Natural killer cell treated with Interleukin-12 subunit alpha and Interleukin-12 subunit beta and Interleukin-15 and Interleukin-18, amount 100 ng/mL, for 72 hours (primary cell): ENCODE measurements at regions not wholly inside any gene's neighbourhood (a gene's known extent, or its start where the extent isn't known, plus 50 kb on each side); places are given as distances from the start of the nearest gene placed in this dataset.
"Not testable (repeated sequence)": the region's sequence is repeated elsewhere in the genome, so short reads cannot be mapped to it uniquely, and the experiment has no call there.

ENCODE experiments used
- ATAC-seq, 2 donors: fragments of 150-1000 bp; cut with Tn5 transposase in 1 of 2; sonication (Bioruptor Pico), chemical (Tn5 transposase) in 1 of 2; 2 replicates each; pipeline ENCODE4 v1.10.0; 2021
- DNase-seq: peaks from one replicate; pipeline ENCODE4 v3.0.0; 2022; ENCODE audit warnings: low spot score
- H3K27ac Mint-ChIP-seq, 2 donors: 1 replicate in 1 of 2; 2 replicates in 1 of 2; pipeline ENCODE4 v1.8.0; 2022; ENCODE audit warnings: mixed read lengths in 2 of 2, mild to moderate bottlenecking in 1 of 2, moderate library complexity in 1 of 2
- H3K27me3 Mint-ChIP-seq, 2 donors: 1 replicate in 1 of 2; 2 replicates in 1 of 2; pipeline ENCODE4 v1.8.0; 2022; ENCODE audit warnings: mixed read lengths in 2 of 2
- H3K36me3 Mint-ChIP-seq: one replicate; pipeline ENCODE4 v1.8.0; 2022; ENCODE audit warnings: mixed read lengths
- H3K4me1 Mint-ChIP-seq, 2 donors: 1 replicate in 1 of 2; 2 replicates in 1 of 2; pipeline ENCODE4 v1.8.0; 2022; ENCODE audit warnings: low read depth in 2 of 2, mixed read lengths in 2 of 2, mild to moderate bottlenecking in 1 of 2
- H3K4me3 Mint-ChIP-seq: one replicate; pipeline ENCODE4 v1.8.0; 2022; ENCODE audit warnings: mixed read lengths
- H3K9me3 Mint-ChIP-seq: 2 replicates; pipeline ENCODE4 v1.8.0; 2022; ENCODE audit warnings: mixed read lengths

GRCh38 chr1:220942278-220942677 is 63.0 kb downstream of the HLX start:
- peaks cover 5% of the 10 kb centered on the region for H3K36me3 Mint-ChIP-seq
- ATAC-seq (no peak), DNase-seq (no peak)
- H3K4me3 Mint-ChIP-seq: no peak overlapping the region
- H3K27ac Mint-ChIP-seq: no peak overlapping the region
- H3K27me3 Mint-ChIP-seq: no peaks in the 10 kb centered on the region
- H3K9me3 Mint-ChIP-seq: peaks cover 5% of the 10 kb centered on the region
- H3K4me1 Mint-ChIP-seq: no peaks in the 10 kb centered on the region

DNA sequence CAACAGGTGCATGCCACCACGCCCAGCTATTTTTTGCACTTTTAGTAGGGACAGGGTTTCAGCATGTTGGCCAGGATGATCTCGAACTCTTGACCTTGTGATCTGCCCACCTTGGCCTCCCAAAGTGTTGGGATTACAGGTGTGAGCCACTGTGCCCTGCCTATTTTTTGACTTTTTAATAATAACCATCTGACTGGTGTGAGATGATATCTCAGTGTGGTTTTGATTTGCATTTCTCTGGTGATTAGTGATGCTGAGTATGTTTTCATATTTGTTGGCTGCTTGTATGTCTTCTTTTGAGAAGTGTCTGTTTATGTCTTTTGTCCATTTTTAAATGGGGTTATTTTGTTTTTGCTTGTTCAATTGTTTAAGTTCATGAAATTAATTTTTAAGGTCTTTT is 63.7 kb downstream of the HLX start:
- H3K27me3 Mint-ChIP-seq, H3K36me3 Mint-ChIP-seq, H3K4me3 Mint-ChIP-seq, H3K27ac Mint-ChIP-seq, H3K9me3 Mint-ChIP-seq, ATAC-seq, H3K4me1 Mint-ChIP-seq, DNase-seq: not testable (repeated sequence)

DNA sequence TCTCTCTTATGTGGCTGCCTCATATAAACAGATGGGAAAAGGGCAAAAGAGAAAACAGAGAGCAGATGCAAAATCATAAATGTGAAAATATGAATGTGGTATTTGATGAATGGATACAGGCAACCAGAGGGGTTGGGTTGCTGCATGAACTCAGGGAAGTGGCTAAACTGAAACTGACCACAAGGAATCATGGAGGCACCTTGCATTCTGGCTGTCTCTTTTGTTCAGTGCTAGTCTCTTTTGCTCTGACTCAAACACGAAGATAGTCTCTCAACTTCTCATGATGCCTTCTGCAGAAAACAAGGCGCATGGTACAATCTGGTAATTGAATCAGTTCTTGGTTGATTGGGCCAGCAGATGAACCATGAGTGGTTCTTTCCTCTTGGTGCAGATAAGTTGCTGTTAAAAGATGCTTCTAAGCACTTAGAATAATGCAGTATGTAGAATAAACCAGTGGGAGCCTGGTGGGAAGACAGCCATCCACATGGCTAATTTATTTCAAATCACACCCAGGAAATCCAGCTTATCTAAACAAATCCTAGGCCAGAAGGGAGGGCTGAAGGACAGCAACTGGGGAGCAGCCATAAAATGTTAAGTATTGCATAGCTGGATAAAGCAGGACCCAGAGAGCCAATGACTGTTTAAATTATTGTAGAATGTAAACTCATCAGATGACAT is 64.2 kb downstream of the HLX start:
- DNase-seq (no peak), ATAC-seq (no peak)
- H3K4me3 Mint-ChIP-seq: no peak overlapping the region
- H3K36me3 Mint-ChIP-seq: peaks cover 5% of the 10 kb centered on the region
- H3K27ac Mint-ChIP-seq: no peak overlapping the region
- peaks cover 5% of the 10 kb centered on the region for H3K9me3 Mint-ChIP-seq
- H3K27me3 Mint-ChIP-seq: no peaks in the 10 kb centered on the region
- no peaks in the 10 kb centered on the region for H3K4me1 Mint-ChIP-seq

DNA sequence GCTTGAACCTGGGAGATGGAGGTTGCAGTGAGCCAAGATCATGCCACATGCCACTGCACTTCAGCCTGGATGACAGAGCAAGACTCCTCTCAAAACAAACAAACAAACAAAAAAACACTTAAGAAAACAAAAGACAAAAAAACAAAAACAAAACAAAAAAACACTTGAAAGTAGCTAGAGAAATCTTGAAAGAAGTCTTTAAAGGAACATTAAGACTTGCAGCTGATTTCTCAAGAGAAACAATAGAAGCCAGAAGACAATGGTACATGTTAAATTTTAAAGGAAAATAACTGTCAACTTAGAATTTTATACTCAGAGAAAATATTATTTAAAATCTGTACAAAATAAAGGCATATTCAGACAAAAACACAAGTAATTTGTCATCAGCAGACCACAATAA is 71.3 kb downstream of the HLX start:
- no peak for DNase-seq
- ATAC-seq: no peak
- H3K36me3 Mint-ChIP-seq: peaks cover 12% of the 10 kb centered on the region

GRCh38 chr1:220952961-220953643 is 73.9 kb downstream of the HLX start:
- Mint-ChIP-seq H3K4me3 (no peak overlapping the region), H3K27ac (no peak overlapping the region), H3K36me3 (peaks cover 12% of the 10 kb centered on the region), H3K4me1 (no peaks in the 10 kb centered on the region), H3K9me3 (peaks cover 9% of the 10 kb centered on the region), H3K27me3 (no peaks in the 10 kb centered on the region)
- no peak for ATAC-seq
- DNase-seq: no peak

More for the DNA sequence above, 71.3 kb downstream of the HLX start:
- no peak overlapping the region for H3K27ac Mint-ChIP-seq
- no peaks in the 10 kb centered on the region for H3K27me3 Mint-ChIP-seq
- no peaks in the 10 kb centered on the region for H3K4me1 Mint-ChIP-seq
- H3K9me3 Mint-ChIP-seq: peaks cover 12% of the 10 kb centered on the region
- H3K4me3 Mint-ChIP-seq: no peak overlapping the region

DNA sequence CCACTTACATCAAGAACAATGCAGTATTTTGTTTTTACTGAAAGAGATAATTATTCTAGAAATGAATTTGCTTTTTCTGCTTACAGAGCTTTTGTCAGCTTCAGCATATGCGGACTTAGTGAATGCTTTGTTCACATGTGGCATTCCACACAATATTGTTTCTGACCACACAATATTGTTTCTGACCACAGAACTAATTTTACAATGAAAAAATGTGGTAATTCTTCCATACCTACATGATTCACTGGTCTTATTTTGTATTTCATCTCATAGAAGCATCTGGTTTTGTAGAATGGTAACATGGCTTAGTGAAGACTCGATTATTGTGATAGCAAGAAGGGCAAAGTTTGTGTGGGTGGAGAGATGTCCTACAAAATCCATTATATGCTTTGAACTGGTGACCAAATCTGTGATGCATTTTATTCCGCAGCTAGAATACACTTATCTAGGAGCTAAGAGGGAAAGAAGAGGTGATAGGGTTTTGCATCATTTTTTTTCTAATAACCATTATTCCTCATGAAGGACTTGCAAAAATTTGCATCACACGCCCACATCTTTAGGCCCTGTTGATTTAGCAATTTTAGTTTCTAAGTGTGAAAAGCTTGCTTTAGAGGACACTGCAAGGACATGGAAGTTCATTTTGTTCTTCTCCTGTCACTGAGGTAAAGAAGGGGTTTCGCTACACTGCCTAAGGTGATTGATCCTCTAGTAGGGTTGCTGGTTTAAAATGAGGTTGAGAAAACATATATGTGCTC is 75.3 kb downstream of the HLX start:
- no peak for DNase-seq
- Mint-ChIP-seq H3K27me3 (no peaks in the 10 kb centered on the region), H3K4me3 (no peak overlapping the region), H3K36me3 (peaks cover 12% of the 10 kb centered on the region), H3K4me1 (no peaks in the 10 kb centered on the region), H3K9me3 (peaks cover 18% of the 10 kb centered on the region), H3K27ac (no peak overlapping the region)
- no peak for ATAC-seq

- H3K4me1 Mint-ChIP-seq: no peaks in the 10 kb centered on the region
- peaks cover 5% of the 10 kb centered on the region for H3K36me3 Mint-ChIP-seq
- DNase-seq (no peak), ATAC-seq (no peak)
- H3K9me3 Mint-ChIP-seq: peaks cover 18% of the 10 kb centered on the region
- no peak overlapping the region for H3K27ac Mint-ChIP-seq
- no peaks in the 10 kb centered on the region for H3K27me3 Mint-ChIP-seq
- H3K4me3 Mint-ChIP-seq: no peak overlapping the region
These were observed 75.9 kb downstream of the HLX start for GRCh38 chr1:220955116-220955515.

GRCh38 chr1:220956501-220957232 is 77.4 kb downstream of the HLX start:
- Mint-ChIP-seq H3K27ac (no peak overlapping the region), H3K4me3 (no peak overlapping the region), H3K4me1 (no peaks in the 10 kb centered on the region), H3K27me3 (no peaks in the 10 kb centered on the region), H3K9me3 (peaks cover 15% of the 10 kb centered on the region), H3K36me3 (no peaks in the 10 kb centered on the region)
- DNase-seq (no peak), ATAC-seq (no peak)

DNA sequence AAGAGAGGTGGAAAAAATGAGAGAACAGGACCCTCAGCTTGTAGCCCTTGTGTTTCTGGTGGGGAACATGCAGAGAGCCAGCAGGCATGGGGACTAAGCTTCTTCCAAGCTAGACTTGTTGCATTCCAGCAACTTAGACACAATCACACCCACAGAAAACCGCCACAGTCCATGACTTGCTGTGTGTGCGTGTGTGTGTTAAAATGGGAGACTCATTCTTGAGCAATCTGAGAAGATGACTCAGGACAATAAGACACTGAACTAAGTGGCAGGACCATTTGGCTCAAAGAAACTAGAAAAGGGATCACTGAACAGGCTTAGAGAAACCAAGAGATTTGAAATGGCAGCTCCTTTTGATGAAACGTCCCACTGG is 78.0 kb downstream of the HLX start:
- Mint-ChIP-seq H3K9me3 (peaks cover 15% of the 10 kb centered on the region), H3K27ac (no peak overlapping the region), H3K4me3 (no peak overlapping the region), H3K27me3 (no peaks in the 10 kb centered on the region), H3K4me1 (no peaks in the 10 kb centered on the region), H3K36me3 (no peaks in the 10 kb centered on the region)
- DNase-seq: no peak
- ATAC-seq: no peak

GRCh38 chr1:220958234-220958633 is 79.0 kb downstream of the HLX start:
- DNase-seq: no peak
- no peaks in the 10 kb centered on the region for H3K27me3 Mint-ChIP-seq
- no peak overlapping the region for H3K4me3 Mint-ChIP-seq
- H3K9me3 Mint-ChIP-seq: peaks cover 12% of the 10 kb centered on the region
- no peak overlapping the region for H3K27ac Mint-ChIP-seq
- H3K4me1 Mint-ChIP-seq: no peaks in the 10 kb centered on the region
- no peaks in the 10 kb centered on the region for H3K36me3 Mint-ChIP-seq
- no peak for ATAC-seq

- Mint-ChIP-seq H3K36me3 (no peaks in the 10 kb centered on the region), H3K4me1 (no peaks in the 10 kb centered on the region), H3K9me3 (peaks cover 12% of the 10 kb centered on the region), H3K4me3 (no peak overlapping the region), H3K27ac (no peak overlapping the region), H3K27me3 (no peaks in the 10 kb centered on the region)
- ATAC-seq (no peak), DNase-seq (no peak)
These were observed 82.9 kb downstream of the HLX start for GRCh38 chr1:220962031-220962751.

- Mint-ChIP-seq H3K4me1 (no peaks in the 10 kb centered on the region), H3K36me3 (no peaks in the 10 kb centered on the region), H3K27me3 (no peaks in the 10 kb centered on the region), H3K27ac (no peak overlapping the region), H3K9me3 (peaks cover 3% of the 10 kb centered on the region), H3K4me3 (no peak overlapping the region)
- no peak for ATAC-seq
- no peak for DNase-seq
These were observed 86.8 kb downstream of the HLX start for GRCh38 chr1:220966041-220966440.

DNA sequence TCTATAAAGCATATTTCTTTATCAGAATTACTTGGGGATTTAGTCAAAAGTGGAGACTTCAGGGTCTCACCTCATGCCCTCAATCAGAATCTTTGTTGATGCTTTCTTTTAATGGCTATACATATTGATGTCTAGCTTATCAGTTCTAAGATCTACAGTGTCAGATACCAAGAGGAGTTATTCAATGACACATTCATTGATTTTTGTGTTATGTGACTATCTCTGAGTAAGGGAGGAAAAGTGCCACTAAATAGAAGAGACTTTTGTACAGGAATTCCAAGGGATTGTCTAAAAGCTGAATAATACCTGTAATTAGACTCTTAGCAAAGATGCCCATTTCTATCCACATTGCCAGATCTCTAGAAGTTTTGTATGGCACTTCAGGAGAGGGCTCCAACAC is 87.2 kb downstream of the HLX start:
- DNase-seq: no peak
- no peak for ATAC-seq
- no peak overlapping the region for H3K27ac Mint-ChIP-seq
- no peaks in the 10 kb centered on the region for H3K27me3 Mint-ChIP-seq
- no peaks in the 10 kb centered on the region for H3K36me3 Mint-ChIP-seq
- H3K4me1 Mint-ChIP-seq: no peaks in the 10 kb centered on the region
- peaks cover 3% of the 10 kb centered on the region for H3K9me3 Mint-ChIP-seq
- H3K4me3 Mint-ChIP-seq: no peak overlapping the region
